ENCODE measurements at regions not wholly inside any gene's neighbourhood (a gene's known extent, or its start where the extent isn't known, plus 50 kb on each side); places are given as distances from the start of the nearest gene placed in this dataset.

DNA sequence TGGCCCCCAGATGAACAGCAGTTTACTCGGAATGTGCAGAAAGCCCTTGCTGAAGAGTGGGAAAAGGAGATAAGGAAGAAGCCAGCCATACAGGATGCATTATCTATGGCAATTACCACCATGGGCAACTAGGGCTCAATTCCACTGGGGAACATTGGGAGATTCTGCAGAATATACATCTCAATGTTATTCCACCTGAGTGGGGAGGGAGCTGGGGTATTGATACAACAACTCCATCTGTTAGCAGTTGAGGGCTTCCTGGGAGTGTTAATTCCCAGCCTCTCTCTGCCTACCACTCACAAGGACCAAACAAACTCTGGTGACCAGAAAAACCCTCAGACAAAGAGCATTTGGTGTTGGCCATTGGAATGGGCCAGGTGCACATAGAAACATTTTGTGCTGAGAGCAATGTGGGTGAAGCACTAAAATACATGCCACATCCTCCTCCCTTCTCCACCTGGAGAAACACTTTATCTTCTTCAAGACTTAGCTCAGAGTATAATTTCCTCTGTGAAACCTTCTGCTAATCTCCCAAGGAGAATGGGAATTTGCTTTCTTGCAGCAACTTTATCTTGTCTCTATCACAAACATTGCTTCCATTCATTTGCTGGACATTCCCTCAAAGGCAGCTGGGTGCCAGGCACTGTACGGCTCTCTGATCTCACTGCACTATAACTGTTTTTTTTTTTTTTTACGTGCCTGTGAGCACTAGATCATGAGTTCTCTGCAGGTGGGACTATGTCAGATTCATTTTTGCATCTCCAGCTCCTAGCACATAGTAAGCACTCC, 292.2 kb downstream of the MN1 start:
- ChIA-PET POLR2A (ENCODE audit: partially characterized antibody) (no interaction called here), CTCF (ENCODE audit: partially characterized antibody) (interaction anchor here (0.9 to 1.4 kb wide), 3 partner anchors 42 to 295 kb away, joined by 4 to 5 read pairs (median 4); no protein-coding TSS in a partner anchor)
- Histone ChIP-seq H3K23me2 (ENCODE audit: low read depth, low read length) (no peaks in the 10 kb centered on the region; the same call in 1 of the 2 replicates), H3K23ac (ENCODE audit: insufficient read length) (no peak overlapping the region), H2BK120ac (replicated peaks; ENCODE audit: low read depth, low read length) (no peak overlapping the region), H4K8ac (ENCODE audit: extremely low read depth, insufficient read depth, low read length) (no peak overlapping the region), H3K4me2 (ENCODE audit: insufficient read depth in 1 of 2, low read depth in 2 of 2, low read length in 2 of 2) (no peak overlapping the region), H2BK15ac (ENCODE audit: low read length) (no peak overlapping the region), H2BK12ac (ENCODE audit: low read depth, low read length) (no peak overlapping the region), H3K27me3 (replicated peaks in 1 of 4; ENCODE audit: control insufficient read depth in 3 of 4, extremely low read depth in 1 of 4, insufficient read depth in 3 of 4, low read length in 3 of 4) (peaks cover 0 to 21% (median 12%) of the 10 kb centered on the region in 4 experiments; a peak in 6 of 7 replicates), H2AK5ac (ENCODE audit: low read depth, low read length) (no peak overlapping the region), H4K5ac (ENCODE audit: insufficient read length, low read depth, low read length) (no peak overlapping the region), H4K20me1 (replicated peaks in 1 of 2; ENCODE audit: control insufficient read depth in 1 of 2, insufficient read depth in 2 of 2, low read length in 2 of 2) (no peaks in the 10 kb centered on the region), H3K56ac (replicated peaks; ENCODE audit: insufficient read length, low read depth, low read length) (no peak overlapping the region), H3K27ac (ENCODE audit: low read depth, low read length) (no peak overlapping the region), H3K79me1 (ENCODE audit: low read depth, low read length) (no peaks in the 10 kb centered on the region), H3K4me1 (replicated peaks in 1 of 4; ENCODE audit: control insufficient read depth in 3 of 4, insufficient read depth in 4 of 4, low read length in 3 of 4) (no peaks in the 10 kb centered on the region), H3K79me2 (ENCODE audit: control insufficient read depth in 1 of 2, insufficient read depth in 2 of 2, low read length in 2 of 2) (no peaks in the 10 kb centered on the region), H3K9ac (replicated peaks in 1 of 4; ENCODE audit: extremely low read depth in 1 of 4, low read depth in 3 of 4, low read length in 3 of 4) (no peak overlapping the region), H3K9me3 (ENCODE audit: insufficient read depth in 2 of 2, low read depth in 1 of 2, low read length in 1 of 2) (no peaks in the 10 kb centered on the region), H3K4me3 (ENCODE audit: extremely low read depth in 1 of 4, insufficient read depth in 2 of 4, low read depth in 3 of 4, low read length in 4 of 4) (no peak overlapping the region), H2AFZ (ENCODE audit: low read length) (no peak overlapping the region), H2BK20ac (ENCODE audit: low read length) (no peak overlapping the region), H3K4ac (replicated peaks; ENCODE audit: insufficient read length, low read depth, low read length) (no peak overlapping the region), H3K18ac (ENCODE audit: extremely low read depth, low read length) (no peak overlapping the region), H3K36me3 (ENCODE audit: control insufficient read depth in 2 of 4, insufficient read depth in 4 of 4, low read length in 3 of 4) (no peaks in the 10 kb centered on the region), H2BK5ac (ENCODE audit: low read depth, low read length) (no peak overlapping the region), H3K14ac (ENCODE audit: insufficient read length) (no peak overlapping the region), H4K91ac (replicated peaks; ENCODE audit: insufficient read length, low read length) (no peak overlapping the region)
- FAIRE-seq (no peak), DNase-seq (ENCODE audit: low read depth in 1 of 2, low spot score in 2 of 2) (no peak)
- 97% methylated on average over 3 of the region's 3 CpGs; no CpG with 5 or more reads in 1 of the 2 experiments for WGBS, 2 experiments (ENCODE audit: extremely low coverage in 1 of 2, insufficient coverage in 1 of 2, insufficient read length in 1 of 2, insufficient replicate concordance in 2 of 2, low coverage in 1 of 2, low lambda C conversion rate in 2 of 2, missing lambda C conversion rate in 1 of 2)
- TF ChIP-seq SP2 (IDR thresholded peaks at IDR 0.05; ENCODE audit: low read length) (no peak), GTF2F1 (IDR thresholded peaks at IDR 0.05; ENCODE audit: borderline replicate concordance, low read depth, low read length) (no peak), CBX5 (IDR thresholded peaks at IDR 0.05; ENCODE audit: low read depth, low read length) (no peak), KDM1A (IDR thresholded peaks at IDR 0.05; ENCODE audit: borderline replicate concordance, low read length) (no peak), BRCA1 (IDR thresholded peaks at IDR 0.05; ENCODE audit: low read depth, low read length) (no peak), SIN3A (conservative IDR thresholded peaks at IDR 0.05 in 1 of 2, IDR thresholded peaks at IDR 0.05 in 1 of 2; ENCODE audit: low read depth in 1 of 2, low read length in 2 of 2) (no peak), HDAC2 (IDR thresholded peaks at IDR 0.05; ENCODE audit: borderline replicate concordance in 1 of 2, low read depth in 2 of 2, low read length in 2 of 2) (no peak), ZNF274 (IDR thresholded peaks at IDR 0.05; ENCODE audit: borderline replicate concordance, extremely low read depth, low read length) (no peak), BCL11A (IDR thresholded peaks at IDR 0.05; ENCODE audit: low read depth in 2 of 2, low read length in 2 of 2) (no peak), CHD1 (IDR thresholded peaks at IDR 0.05; ENCODE audit: low read depth, low read length) (no peak), POU5F1 (IDR thresholded peaks at IDR 0.05; ENCODE audit: low read depth, low read length) (no peak)
- TF ChIP-seq, protein P1, sequence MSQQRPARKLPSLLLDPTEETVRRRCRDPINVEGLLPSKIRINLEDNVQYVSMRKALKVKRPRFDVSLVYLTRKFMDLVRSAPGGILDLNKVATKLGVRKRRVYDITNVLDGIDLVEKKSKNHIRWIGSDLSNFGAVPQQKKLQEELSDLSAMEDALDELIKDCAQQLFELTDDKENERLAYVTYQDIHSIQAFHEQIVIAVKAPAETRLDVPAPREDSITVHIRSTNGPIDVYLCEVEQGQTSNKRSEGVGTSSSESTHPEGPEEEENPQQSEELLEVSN (IDR thresholded peaks at IDR 0.05), result no peak

All from H1 (cell line).